Adipocyte (in vitro differentiated cells): ENCODE measurements at regions not wholly inside any gene's neighbourhood (a gene's known extent, or its start where the extent isn't known, plus 50 kb on each side); places are given as distances from the start of the nearest gene placed in this dataset.
A peak's percentile ranks its signal among the peaks of the same experiment; 100 is the strongest.

Source experiments
- DNase-seq: peaks from one replicate; pipeline ENCODE4 v3.0.0-alpha.2; 2015; ENCODE audit warnings: low read depth
- H3K27me3 ChIP-seq: replicated peaks from 2 replicates; pipeline ENCODE4 v1.7.0; 2013; ENCODE audit warnings: mild to moderate bottlenecking, low read length, moderate library complexity; ENCODE audit not compliant: control insufficient read depth, insufficient read depth
- H3K36me3 ChIP-seq: 2 replicates; pipeline ENCODE4 v1.7.0; 2013; ENCODE audit warnings: low read length, mild to moderate bottlenecking, moderate library complexity; ENCODE audit not compliant: control insufficient read depth, insufficient read depth, severe bottlenecking
- H3K4me1 ChIP-seq: 2 replicates; pipeline ENCODE4 v1.7.0; 2013; ENCODE audit warnings: mild to moderate bottlenecking, low read length, moderate library complexity; ENCODE audit not compliant: control insufficient read depth, insufficient read depth
- H3K4me3 ChIP-seq: 2 replicates; pipeline ENCODE4 v1.7.0; 2013; ENCODE audit warnings: mild to moderate bottlenecking, low read length, moderate library complexity
- H3K9ac ChIP-seq: 2 replicates; pipeline ENCODE4 v1.7.0; 2013; ENCODE audit warnings: mild to moderate bottlenecking, low read length, moderate library complexity
- H3K9me3 ChIP-seq: 2 replicates; pipeline ENCODE4 v1.7.0; 2013; ENCODE audit warnings: mild to moderate bottlenecking, low read length, moderate library complexity; ENCODE audit not compliant: control insufficient read depth

- no peaks in the 10 kb centered on the region for H3K36me3 ChIP-seq
- H3K4me1 ChIP-seq = no peaks in the 10 kb centered on the region
- H3K9me3 ChIP-seq = no peaks in the 10 kb centered on the region
- no peak overlapping the region for H3K4me3 ChIP-seq
- H3K27me3 ChIP-seq = peaks cover 3% of the 10 kb centered on the region
- DNase-seq = no peak
- no peak overlapping the region for H3K9ac ChIP-seq
Observed at GRCh38 chr9:12516031-12516430, 177.2 kb upstream of the TYRP1 start.

GRCh38 chr9:12516573-12516972 is 176.6 kb upstream of the TYRP1 start:
- Histone ChIP-seq H3K4me3 (no peak overlapping the region), H3K9ac (no peak overlapping the region), H3K27me3 (peaks cover 3% of the 10 kb centered on the region), H3K4me1 (no peaks in the 10 kb centered on the region), H3K36me3 (no peaks in the 10 kb centered on the region), H3K9me3 (no peaks in the 10 kb centered on the region)
- DNase-seq = no peak

- DNase-seq = no peak
- no peaks in the 10 kb centered on the region for H3K9me3 ChIP-seq
- no peak overlapping the region for H3K4me3 ChIP-seq
- H3K4me1 ChIP-seq = no peaks in the 10 kb centered on the region
- H3K36me3 ChIP-seq = no peaks in the 10 kb centered on the region
- peaks cover 3% of the 10 kb centered on the region for H3K27me3 ChIP-seq
- no peak overlapping the region for H3K9ac ChIP-seq
Observed at GRCh38 chr9:12538842-12539579, 154.2 kb upstream of the TYRP1 start.

- Histone ChIP-seq H3K27me3 (peaks cover 3% of the 10 kb centered on the region), H3K9me3 (no peaks in the 10 kb centered on the region), H3K4me3 (no peak overlapping the region), H3K36me3 (no peaks in the 10 kb centered on the region), H3K4me1 (no peaks in the 10 kb centered on the region), H3K9ac (no peak overlapping the region)
- no peak for DNase-seq
Observed at GRCh38 chr9:12539580-12539975, 153.6 kb upstream of the TYRP1 start.

GRCh38 chr9:12544700-12545099 is 148.5 kb upstream of the TYRP1 start:
- Histone ChIP-seq H3K4me3 (no peak overlapping the region), H3K27me3 (peaks cover 3% of the 10 kb centered on the region), H3K4me1 (no peaks in the 10 kb centered on the region), H3K9me3 (no peaks in the 10 kb centered on the region), H3K36me3 (no peaks in the 10 kb centered on the region), H3K9ac (no peak overlapping the region)
- no peak for DNase-seq

GRCh38 chr9:12554636-12555035 is 138.5 kb upstream of the TYRP1 start:
- no peaks in the 10 kb centered on the region for H3K36me3 ChIP-seq
- peak; percentile 12 for DNase-seq

GRCh38 chr9:12566404-12567090 is 126.6 kb upstream of the TYRP1 start:
- Histone ChIP-seq H3K4me3 (no peak overlapping the region), H3K36me3 (no peaks in the 10 kb centered on the region), H3K4me1 (no peaks in the 10 kb centered on the region), H3K9ac (no peak overlapping the region), H3K9me3 (peaks cover 6% of the 10 kb centered on the region), H3K27me3 (peaks cover 8% of the 10 kb centered on the region)
- DNase-seq = no peak

More at GRCh38 chr9:12554636-12555035, 138.5 kb upstream of the TYRP1 start:
- Histone ChIP-seq H3K4me3 (no peak overlapping the region), H3K4me1 (no peaks in the 10 kb centered on the region), H3K27me3 (no peaks in the 10 kb centered on the region), H3K9me3 (no peaks in the 10 kb centered on the region), H3K9ac (no peak overlapping the region)

GRCh38 chr9:12584656-12585522 is 108.3 kb upstream of the TYRP1 start:
- Histone ChIP-seq H3K36me3 (no peaks in the 10 kb centered on the region), H3K9ac (no peak overlapping the region), H3K4me3 (no peak overlapping the region), H3K4me1 (no peaks in the 10 kb centered on the region), H3K27me3 (no peaks in the 10 kb centered on the region), H3K9me3 (no peaks in the 10 kb centered on the region)
- DNase-seq = no peak

- Histone ChIP-seq H3K36me3 (no peaks in the 10 kb centered on the region), H3K9me3 (no peaks in the 10 kb centered on the region), H3K4me3 (no peak overlapping the region), H3K9ac (no peak overlapping the region), H3K27me3 (no peaks in the 10 kb centered on the region), H3K4me1 (no peaks in the 10 kb centered on the region)
- no peak for DNase-seq
Observed at GRCh38 chr9:12595400-12595799, 97.8 kb upstream of the TYRP1 start.

GRCh38 chr9:12604164-12604821 is 88.9 kb upstream of the TYRP1 start:
- Histone ChIP-seq H3K9me3 (no peaks in the 10 kb centered on the region), H3K36me3 (no peaks in the 10 kb centered on the region), H3K4me1 (peaks cover 7% of the 10 kb centered on the region), H3K9ac (no peak overlapping the region), H3K27me3 (no peaks in the 10 kb centered on the region), H3K4me3 (no peak overlapping the region)
- DNase-seq = peak; percentile 4
